Type B pancreatic cell (in vitro differentiated cells): ENCODE measurements at regions not wholly inside any gene's neighbourhood (a gene's known extent, or its start where the extent isn't known, plus 50 kb on each side); places are given as distances from the start of the nearest gene placed in this dataset.

ENCODE experiments used
- DNase-seq: peaks from one replicate; pipeline ENCODE4 v3.0.0; 2021; ENCODE audit warnings: mixed read lengths; ENCODE audit not compliant: unreplicated experiment; ENCODE audit errors: extremely low spot score
- H3K27ac Mint-ChIP-seq: 2 replicates; pipeline ENCODE4 v1.8.0; 2021; ENCODE audit warnings: mild to moderate bottlenecking, mixed read lengths
- H3K27me3 Mint-ChIP-seq: 2 replicates; pipeline ENCODE4 v1.8.0; 2021; ENCODE audit warnings: mixed read lengths
- H3K36me3 Mint-ChIP-seq: 2 replicates; pipeline ENCODE4 v1.8.0; 2021; ENCODE audit warnings: mixed read lengths
- H3K4me1 Mint-ChIP-seq: one replicate; pipeline ENCODE4 v1.8.0; 2021; ENCODE audit warnings: mixed read lengths; ENCODE audit not compliant: unreplicated experiment
- H3K4me3 Mint-ChIP-seq: 2 replicates; pipeline ENCODE4 v1.8.0; 2021; ENCODE audit warnings: mild to moderate bottlenecking, mixed read lengths
- H3K9me3 Mint-ChIP-seq: 2 replicates; pipeline ENCODE4 v1.8.0; 2021; ENCODE audit warnings: mixed read lengths
- CTCF ChIP-seq: fragments of 200-600 bp; sonication (generic); conservative IDR thresholded peaks from 2 replicates; pipeline ENCODE4 v1.5.0; 2021; ENCODE audit warnings: antibody characterized with exemption, mild to moderate bottlenecking

GRCh38 chr7:109955986-109956385 lies 1134.9 kb upstream of the LRRN3 start:
- H3K9me3 Mint-ChIP-seq: no peaks in the 10 kb centered on the region
- H3K27me3 Mint-ChIP-seq: no peaks in the 10 kb centered on the region
- DNase-seq: no peak
- no peaks in the 10 kb centered on the region for H3K36me3 Mint-ChIP-seq
- no peak overlapping the region for H3K27ac Mint-ChIP-seq
- H3K4me1 Mint-ChIP-seq: peaks cover 4% of the 10 kb centered on the region
- no peak for TF ChIP-seq CTCF
- H3K4me3 Mint-ChIP-seq: no peak overlapping the region

GRCh38 chr7:109956916-109957315 lies 1134.0 kb upstream of the LRRN3 start:
- no peak overlapping the region for H3K27ac Mint-ChIP-seq
- H3K4me3 Mint-ChIP-seq: no peak overlapping the region
- H3K4me1 Mint-ChIP-seq: peaks cover 4% of the 10 kb centered on the region
- DNase-seq: no peak
- no peak for TF ChIP-seq CTCF
- no peaks in the 10 kb centered on the region for H3K27me3 Mint-ChIP-seq
- H3K36me3 Mint-ChIP-seq: no peaks in the 10 kb centered on the region
- H3K9me3 Mint-ChIP-seq: no peaks in the 10 kb centered on the region

- no peak for TF ChIP-seq CTCF
- H3K27me3 Mint-ChIP-seq: no peaks in the 10 kb centered on the region
- no peak overlapping the region for H3K27ac Mint-ChIP-seq
- H3K4me3 Mint-ChIP-seq: no peak overlapping the region
- no peaks in the 10 kb centered on the region for H3K36me3 Mint-ChIP-seq
- no peak for DNase-seq
- no peaks in the 10 kb centered on the region for H3K9me3 Mint-ChIP-seq
- no peaks in the 10 kb centered on the region for H3K4me1 Mint-ChIP-seq
These were observed 1127.2 kb upstream of the LRRN3 start for GRCh38 chr7:109963741-109964140.

- TF ChIP-seq CTCF: no peak
- H3K9me3 Mint-ChIP-seq: no peaks in the 10 kb centered on the region
- H3K36me3 Mint-ChIP-seq: no peaks in the 10 kb centered on the region
- no peak overlapping the region for H3K27ac Mint-ChIP-seq
- DNase-seq: no peak
- no peaks in the 10 kb centered on the region for H3K4me1 Mint-ChIP-seq
- H3K4me3 Mint-ChIP-seq: no peak overlapping the region
- H3K27me3 Mint-ChIP-seq: no peaks in the 10 kb centered on the region
These were observed 1126.1 kb upstream of the LRRN3 start for GRCh38 chr7:109964780-109965179.

GRCh38 chr7:109967406-109967805 lies 1123.5 kb upstream of the LRRN3 start:
- no peaks in the 10 kb centered on the region for H3K27me3 Mint-ChIP-seq
- H3K36me3 Mint-ChIP-seq: no peaks in the 10 kb centered on the region
- H3K27ac Mint-ChIP-seq: no peak overlapping the region
- DNase-seq: no peak
- no peak overlapping the region for H3K4me3 Mint-ChIP-seq
- no peak for TF ChIP-seq CTCF
- peaks cover 6% of the 10 kb centered on the region for H3K9me3 Mint-ChIP-seq
- H3K4me1 Mint-ChIP-seq: no peaks in the 10 kb centered on the region

- Mint-ChIP-seq H3K4me3 (no peak overlapping the region), H3K9me3 (peaks cover 9% of the 10 kb centered on the region), H3K36me3 (no peaks in the 10 kb centered on the region), H3K27me3 (no peaks in the 10 kb centered on the region), H3K27ac (no peak overlapping the region), H3K4me1 (no peaks in the 10 kb centered on the region)
- TF ChIP-seq CTCF: no peak
- no peak for DNase-seq
These were observed 1107.3 kb upstream of the LRRN3 start for GRCh38 chr7:109983618-109984017.
